Activated CD8-positive, alpha-beta memory T cell treated with anti-CD3 and anti-CD28 coated beads, Interleukin-2, amount 50 U/mL, for 4 hours (primary cell): ENCODE measurements at regions not wholly inside any gene's neighbourhood (a gene's known extent, or its start where the extent isn't known, plus 50 kb on each side); places are given as distances from the start of the nearest gene placed in this dataset.
"Not testable (repeated sequence)": the region's sequence is repeated elsewhere in the genome, so short reads cannot be mapped to it uniquely, and the experiment has no call there.

ENCODE experiments used
- DNase-seq: peaks from one replicate; pipeline ENCODE4 v3.0.0-alpha.2; 2020

DNA sequence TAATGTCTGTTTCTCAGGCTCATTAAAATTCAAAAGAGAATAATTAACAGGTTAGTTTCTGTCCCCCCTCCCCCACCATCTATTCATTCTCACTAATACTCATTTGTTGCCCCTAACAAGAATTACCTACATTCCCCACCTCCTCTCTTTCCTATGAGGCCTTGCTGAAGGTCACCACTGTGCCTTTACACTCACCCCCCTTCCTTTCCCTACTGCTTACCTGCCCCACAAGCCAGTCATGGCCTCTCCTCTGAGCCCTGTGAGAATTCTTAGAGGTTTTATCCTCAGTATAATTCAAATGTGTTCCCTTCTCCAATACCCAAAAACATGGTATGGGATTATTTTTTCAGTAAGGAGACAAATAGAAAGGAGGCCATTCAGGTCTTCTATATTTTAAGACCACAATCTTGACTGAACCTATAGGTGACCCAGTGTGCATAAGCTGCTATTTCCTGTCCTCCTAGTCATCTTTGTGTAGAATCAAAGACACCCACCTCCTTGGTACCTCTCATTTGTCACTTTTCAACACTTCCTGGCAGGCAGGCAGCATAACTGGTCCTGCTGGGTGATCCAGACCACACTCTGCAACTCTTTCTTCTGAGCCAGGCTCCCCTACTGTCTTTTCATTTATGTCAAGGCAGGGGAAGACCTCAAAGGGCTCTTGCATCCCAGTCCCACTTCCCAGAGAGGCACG is 55.8 kb upstream of the PLGLB2 start:
- DNase-seq, result not testable (repeated sequence)

- DNase-seq, result not testable (repeated sequence)
Measured at GRCh38 chr2:87692914-87693313, 55.0 kb upstream of the PLGLB2 start.

DNA sequence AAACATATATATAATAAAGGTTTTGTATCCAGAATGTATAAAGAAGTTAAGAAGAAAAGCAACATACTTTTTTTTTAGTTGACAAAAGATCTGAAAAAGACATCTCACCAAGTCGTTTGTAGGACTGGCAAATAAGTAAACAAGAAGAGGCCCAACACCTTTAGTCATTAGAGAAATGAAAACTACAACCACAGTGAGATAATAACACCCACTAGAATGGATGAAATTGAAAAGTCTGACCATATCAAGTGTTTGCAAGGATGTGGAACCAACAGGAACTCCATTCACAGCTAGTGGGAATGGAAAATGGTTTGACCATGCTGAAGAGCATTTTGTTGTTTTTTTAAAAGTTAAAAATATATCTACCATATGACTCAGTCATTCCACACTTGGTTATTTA is 54.0 kb upstream of the PLGLB2 start:
- not testable (repeated sequence) for DNase-seq

GRCh38 chr2:87695596-87696323 is 52.1 kb upstream of the PLGLB2 start:
- not testable (repeated sequence) for DNase-seq
